GM21737 (cell line): ENCODE measurements at regions not wholly inside any gene's neighbourhood (a gene's known extent, or its start where the extent isn't known, plus 50 kb on each side); places are given as distances from the start of the nearest gene placed in this dataset.
"Not testable (repeated sequence)": the region's sequence is repeated elsewhere in the genome, so short reads cannot be mapped to it uniquely, and the experiment has no call there.

ENCODE experiments used
- ATAC-seq: cut with Tn5 transposase; IDR thresholded peaks from one replicate; pipeline ENCODE4 v1.9.1; 2021; ENCODE audit warnings: mild to moderate bottlenecking, moderate library complexity; ENCODE audit not compliant: unreplicated experiment

DNA sequence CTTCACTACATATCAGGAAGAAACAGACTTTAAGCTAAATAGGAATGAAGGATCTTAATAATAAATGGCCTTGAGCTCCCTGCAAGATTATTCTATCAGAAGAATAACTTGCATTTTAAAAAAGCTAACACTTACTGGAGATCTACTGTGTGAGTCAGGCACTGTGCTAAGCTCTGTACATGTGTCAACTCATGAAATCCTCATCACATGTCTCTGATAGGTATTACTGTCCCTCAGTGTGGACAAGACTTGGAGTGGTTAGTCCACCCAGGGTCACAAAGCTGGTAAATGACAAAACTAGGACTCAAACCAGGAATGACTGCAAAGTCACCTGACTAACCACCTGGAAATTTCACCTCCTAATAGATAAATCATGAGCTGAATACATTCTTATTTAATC is 57.1 kb upstream of the KCTD7 start:
- ATAC-seq: no peak

DNA sequence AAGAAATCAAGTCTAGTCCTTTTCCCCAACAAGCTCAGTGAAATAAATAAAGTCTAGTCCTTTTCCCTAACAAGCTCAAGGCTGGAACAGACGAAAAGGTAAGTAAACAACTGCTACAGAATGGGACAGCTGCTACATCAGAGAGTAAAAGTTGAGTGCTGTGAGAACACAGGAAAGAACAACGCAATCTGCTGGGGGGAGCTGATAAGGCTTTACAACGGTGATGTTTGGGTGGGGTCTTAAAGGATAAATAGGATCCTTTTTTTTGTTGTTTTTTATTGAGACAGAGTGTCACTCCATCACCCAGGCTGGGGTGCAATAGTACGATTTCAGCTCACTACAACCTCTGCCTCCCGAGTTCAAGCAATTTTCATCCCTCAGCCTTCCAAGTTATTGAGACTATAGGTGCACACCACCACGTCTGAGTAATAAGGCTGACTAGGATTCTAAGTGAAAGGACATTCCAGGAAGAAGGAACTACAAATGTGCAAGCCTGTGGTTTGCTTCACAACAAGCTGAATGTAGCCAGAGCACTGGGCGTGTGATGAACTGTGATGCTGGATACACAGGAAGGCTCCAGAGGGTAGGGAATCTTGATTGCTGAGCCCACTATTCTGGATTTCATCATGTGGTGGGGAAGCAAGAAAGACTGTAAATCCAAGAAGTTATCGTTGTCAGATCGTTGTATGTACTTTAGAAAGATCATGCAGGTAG is 54.7 kb upstream of the KCTD7 start:
- not testable (repeated sequence) for ATAC-seq

DNA sequence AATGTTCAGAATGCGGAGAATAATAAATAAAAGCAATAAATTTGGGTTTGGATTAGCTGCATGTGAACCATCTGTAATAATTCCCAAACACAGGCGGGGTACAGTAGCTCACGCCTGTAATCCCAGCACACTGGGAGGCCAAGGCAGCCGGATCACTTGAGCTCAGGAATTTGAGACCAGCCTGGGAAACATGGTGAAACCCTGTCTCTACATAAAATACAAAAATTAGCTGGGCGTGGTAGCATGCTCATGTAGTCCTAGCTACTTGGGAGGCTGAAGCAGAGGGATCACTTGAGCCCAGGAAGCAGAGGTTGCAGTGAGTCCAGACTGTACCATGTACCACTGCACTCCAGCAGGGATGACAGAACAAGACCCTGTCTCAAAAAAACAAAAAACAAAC is 53.9 kb upstream of the KCTD7 start:
- ATAC-seq: not testable (repeated sequence)

DNA sequence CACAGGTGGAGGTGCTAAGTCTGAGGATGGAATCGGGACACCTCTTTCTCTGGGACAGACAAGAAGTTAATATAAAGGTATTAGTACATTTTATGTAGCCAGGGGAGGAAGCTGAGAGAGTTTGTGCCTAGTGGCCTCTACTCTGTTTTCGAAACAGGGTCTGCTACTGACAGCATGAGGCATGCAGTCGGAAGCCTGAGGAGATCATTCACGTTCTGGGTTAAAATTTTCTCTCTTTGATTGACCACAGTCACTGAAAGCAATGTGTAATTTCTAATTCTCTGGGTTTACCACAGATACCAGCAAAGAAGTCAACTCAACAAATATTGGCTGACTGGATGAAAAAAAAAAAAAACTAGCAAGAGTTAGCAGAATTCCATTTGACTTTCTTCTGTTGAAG is 53.3 kb upstream of the KCTD7 start:
- ATAC-seq: no peak

DNA sequence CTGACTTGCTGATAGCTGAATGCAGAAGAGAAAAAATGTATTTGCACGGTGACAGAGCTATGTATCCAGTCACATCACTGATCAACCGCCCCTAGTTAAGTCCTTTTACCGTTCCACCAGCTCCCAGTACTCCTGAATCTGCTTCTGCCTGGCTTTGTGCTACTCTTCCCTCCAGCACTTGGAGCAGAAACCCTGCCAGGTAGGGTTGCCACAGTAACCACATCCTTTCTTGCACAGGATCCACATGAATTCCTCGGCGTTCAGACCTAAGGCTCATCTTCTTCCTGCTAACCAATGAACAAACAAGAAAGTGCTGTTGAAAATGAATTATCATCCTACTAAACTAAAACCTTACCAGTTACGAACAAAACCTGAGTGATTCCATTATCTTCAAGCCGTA is 52.0 kb upstream of the KCTD7 start:
- no peak for ATAC-seq
